RWPE2 (cell line): ENCODE measurements at regions not wholly inside any gene's neighbourhood (a gene's known extent, or its start where the extent isn't known, plus 50 kb on each side); places are given as distances from the start of the nearest gene placed in this dataset.
"Not testable (repeated sequence)": the region's sequence is repeated elsewhere in the genome, so short reads cannot be mapped to it uniquely, and the experiment has no call there.

Experiments
- ATAC-seq: fragments of 200-7000 bp; cut with Tn5 transposase; 3 replicates; pipeline ENCODE4 v1.9.1; 2021; ENCODE audit warnings: low read depth
- DNase-seq: peaks from one replicate; pipeline ENCODE4 v3.0.0-alpha.2; 2020; ENCODE audit warnings: low spot score
- H3K27ac ChIP-seq: fragments of 450-650 bp; 2 replicates; pipeline ENCODE4 v1.5.1; 2017; ENCODE audit warnings: mild to moderate bottlenecking; ENCODE audit not compliant: poor library complexity, severe bottlenecking
- H3K27me3 ChIP-seq: fragments of 250-450 bp; sonication (Bioruptor Pico); 2 replicates; pipeline ENCODE4 v1.5.1; 2021; ENCODE audit warnings: mild to moderate bottlenecking, moderate library complexity; ENCODE audit not compliant: insufficient read depth, poor library complexity, severe bottlenecking
- H3K36me3 ChIP-seq: fragments of 250-450 bp; sonication (Bioruptor Pico); 2 replicates; pipeline ENCODE4 v1.5.1; 2020; ENCODE audit warnings: low read depth, mild to moderate bottlenecking, moderate library complexity
- H3K4me1 ChIP-seq: fragments of 250-450 bp; sonication (Bioruptor Pico); 2 replicates; pipeline ENCODE4 v1.5.1; 2021; ENCODE audit warnings: mild to moderate bottlenecking, moderate library complexity; ENCODE audit not compliant: insufficient read depth, poor library complexity, severe bottlenecking
- H3K4me3 ChIP-seq: fragments of 250-450 bp; sonication (Bioruptor Pico); 2 replicates; pipeline ENCODE4 v1.5.1; 2021; ENCODE audit warnings: mild to moderate bottlenecking, moderate library complexity; ENCODE audit not compliant: severe bottlenecking
- H3K9me3 ChIP-seq: fragments of 250-450 bp; sonication (Bioruptor Pico); 2 replicates; pipeline ENCODE4 v1.5.1; 2021; ENCODE audit warnings: mild to moderate bottlenecking, moderate library complexity; ENCODE audit not compliant: severe bottlenecking
- TF ChIP-seq, protein P1 (sequence below): fragments of 450-650 bp; IDR thresholded peaks from one replicate; pipeline ENCODE4 v1.5.1; 2017; ENCODE audit warnings: mild to moderate bottlenecking, moderate library complexity; ENCODE audit not compliant: poor library complexity, severe bottlenecking

DNA sequence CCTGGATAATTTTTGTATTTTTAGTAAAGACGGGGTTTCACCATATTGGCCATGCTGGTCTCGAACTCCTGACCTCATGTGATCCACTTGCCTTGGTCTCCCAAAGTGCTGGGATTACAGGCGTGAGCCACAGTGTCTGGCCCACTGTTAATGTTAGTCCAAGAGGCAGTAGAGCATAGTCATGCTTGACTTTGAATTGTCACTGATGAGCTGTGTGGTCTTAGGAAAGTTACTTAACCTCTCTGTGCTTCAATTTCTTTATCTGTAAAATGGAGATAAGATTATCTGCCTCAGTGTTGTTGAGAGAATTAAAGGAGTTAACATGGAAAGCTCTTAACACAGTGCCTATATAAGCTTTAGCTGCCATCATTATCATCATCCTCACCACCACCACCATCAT is 78.1 kb downstream of the TBX3 start:
- DNase-seq, result no peak
- Histone ChIP-seq H3K9me3 (no peaks in the 10 kb centered on the region), H3K4me1 (no peaks in the 10 kb centered on the region), H3K27me3 (no peaks in the 10 kb centered on the region), H3K36me3 (no peaks in the 10 kb centered on the region), H3K4me3 (no peak overlapping the region), H3K27ac (no peak overlapping the region)
- no peak for ATAC-seq
- TF ChIP-seq, protein P1, sequence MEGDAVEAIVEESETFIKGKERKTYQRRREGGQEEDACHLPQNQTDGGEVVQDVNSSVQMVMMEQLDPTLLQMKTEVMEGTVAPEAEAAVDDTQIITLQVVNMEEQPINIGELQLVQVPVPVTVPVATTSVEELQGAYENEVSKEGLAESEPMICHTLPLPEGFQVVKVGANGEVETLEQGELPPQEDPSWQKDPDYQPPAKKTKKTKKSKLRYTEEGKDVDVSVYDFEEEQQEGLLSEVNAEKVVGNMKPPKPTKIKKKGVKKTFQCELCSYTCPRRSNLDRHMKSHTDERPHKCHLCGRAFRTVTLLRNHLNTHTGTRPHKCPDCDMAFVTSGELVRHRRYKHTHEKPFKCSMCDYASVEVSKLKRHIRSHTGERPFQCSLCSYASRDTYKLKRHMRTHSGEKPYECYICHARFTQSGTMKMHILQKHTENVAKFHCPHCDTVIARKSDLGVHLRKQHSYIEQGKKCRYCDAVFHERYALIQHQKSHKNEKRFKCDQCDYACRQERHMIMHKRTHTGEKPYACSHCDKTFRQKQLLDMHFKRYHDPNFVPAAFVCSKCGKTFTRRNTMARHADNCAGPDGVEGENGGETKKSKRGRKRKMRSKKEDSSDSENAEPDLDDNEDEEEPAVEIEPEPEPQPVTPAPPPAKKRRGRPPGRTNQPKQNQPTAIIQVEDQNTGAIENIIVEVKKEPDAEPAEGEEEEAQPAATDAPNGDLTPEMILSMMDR, result no peak

DNA sequence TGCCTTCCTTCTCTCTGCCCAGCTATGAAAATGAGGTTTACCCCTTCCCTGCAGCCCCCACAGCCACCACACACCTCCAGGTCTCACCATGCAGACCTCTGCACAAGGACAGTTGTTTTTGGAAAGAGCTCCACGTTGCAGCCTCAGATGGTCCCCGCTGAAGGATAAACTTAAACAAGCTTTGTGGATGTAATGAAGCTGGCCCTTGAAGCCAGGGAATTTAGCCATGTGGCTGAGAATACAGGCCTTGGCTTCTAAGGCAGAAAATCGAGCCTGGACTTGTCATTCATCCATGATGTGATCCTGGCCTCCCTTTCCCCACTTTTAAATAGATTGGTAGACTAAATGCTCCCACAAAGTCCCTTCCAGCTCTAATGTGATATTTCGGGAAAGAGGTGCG is 79.4 kb downstream of the TBX3 start:
- TF ChIP-seq, protein P1, result no peak
- no peak overlapping the region for H3K4me3 ChIP-seq
- no peaks in the 10 kb centered on the region for H3K27me3 ChIP-seq

DNA sequence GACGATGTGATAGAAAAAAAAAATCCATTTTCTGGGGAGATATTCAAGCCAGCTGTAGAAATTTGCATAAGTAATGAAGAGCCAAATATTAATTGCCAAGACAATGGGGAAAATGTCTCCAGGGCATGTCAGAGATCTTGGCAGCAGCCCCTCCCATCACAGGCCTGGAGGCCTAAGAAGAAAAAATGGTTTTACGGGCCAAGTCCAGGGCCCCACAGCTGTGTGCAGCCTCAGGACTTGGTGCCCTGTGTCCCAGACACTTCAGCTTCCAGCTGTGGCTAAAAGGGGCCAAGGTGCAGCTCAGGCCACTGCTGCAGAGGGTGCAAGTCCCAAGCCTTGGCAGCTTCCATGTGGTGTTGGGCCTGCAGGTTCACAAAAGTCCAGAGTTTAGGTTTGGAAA is 83.4 kb downstream of the TBX3 start:
- DNase-seq, H3K4me1 ChIP-seq, ATAC-seq, H3K9me3 ChIP-seq, H3K4me3 ChIP-seq, H3K27ac ChIP-seq, H3K27me3 ChIP-seq, H3K36me3 ChIP-seq: not testable (repeated sequence)

More for the DNA sequence above, 79.4 kb downstream of the TBX3 start:
- DNase-seq (no peak), ATAC-seq (no peak)
- H3K4me1 ChIP-seq, result no peaks in the 10 kb centered on the region
- no peaks in the 10 kb centered on the region for H3K36me3 ChIP-seq
- H3K27ac ChIP-seq, result no peak overlapping the region
- H3K9me3 ChIP-seq, result no peaks in the 10 kb centered on the region

DNA sequence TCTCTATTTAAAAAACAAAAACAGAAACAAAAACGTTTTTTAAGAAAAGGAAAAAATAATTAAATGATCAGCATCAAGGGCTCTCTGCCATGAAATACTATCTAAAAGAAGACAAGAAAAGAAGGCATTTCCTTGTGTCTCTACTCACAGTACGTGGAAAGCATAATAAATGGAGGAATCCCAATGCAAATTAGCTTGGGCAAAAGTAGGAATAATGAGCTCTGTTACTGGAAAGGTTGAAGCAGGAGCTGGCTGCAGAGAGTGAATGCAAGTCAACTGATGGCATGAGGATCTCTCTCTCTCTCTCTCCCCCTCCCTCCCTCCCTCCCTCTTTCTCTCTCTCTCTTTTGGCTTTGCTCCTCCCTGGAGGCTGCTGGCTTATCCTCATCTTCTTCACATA is 85.9 kb downstream of the TBX3 start:
- Histone ChIP-seq H3K36me3 (no peaks in the 10 kb centered on the region), H3K27me3 (no peaks in the 10 kb centered on the region), H3K4me3 (no peak overlapping the region), H3K4me1 (no peaks in the 10 kb centered on the region), H3K27ac (no peak overlapping the region), H3K9me3 (no peaks in the 10 kb centered on the region)
- ATAC-seq (no peak), DNase-seq (no peak)
- TF ChIP-seq, protein P1, result no peak

DNA sequence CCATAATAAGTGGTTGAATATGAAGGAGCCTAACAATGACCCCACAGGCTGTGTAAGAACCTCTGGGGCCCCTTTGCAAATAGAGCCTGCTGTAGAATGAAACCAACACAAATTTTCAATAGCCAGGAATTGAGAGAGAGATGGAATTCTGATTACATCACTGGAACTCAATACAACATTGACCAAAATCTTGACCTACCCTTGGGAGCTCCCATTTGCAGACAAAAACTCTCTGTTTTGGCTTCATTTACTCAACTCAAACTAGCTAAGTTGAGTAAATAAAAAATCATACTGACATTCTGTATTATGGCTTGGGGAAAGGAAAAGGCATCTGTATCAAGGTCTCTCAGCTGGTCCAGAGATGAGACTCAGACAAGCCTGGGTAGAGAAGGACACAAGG is 91.0 kb downstream of the TBX3 start:
- H3K27me3 ChIP-seq, result no peaks in the 10 kb centered on the region
- no peaks in the 10 kb centered on the region for H3K9me3 ChIP-seq
- ATAC-seq, result no peak
- no peak overlapping the region for H3K4me3 ChIP-seq
- H3K27ac ChIP-seq, result no peak overlapping the region
- TF ChIP-seq, protein P1, result no peak
- no peaks in the 10 kb centered on the region for H3K36me3 ChIP-seq
- no peaks in the 10 kb centered on the region for H3K4me1 ChIP-seq
- no peak for DNase-seq
